MCF 10A (cell line): ENCODE measurements at regions not wholly inside any gene's neighbourhood (a gene's known extent, or its start where the extent isn't known, plus 50 kb on each side); places are given as distances from the start of the nearest gene placed in this dataset.

Experiments used
- BruUV-seq: library from RNA; stranded (reverse); fragments of 400-500 nt; replicated peaks from 2 replicates; lab custom pipeline; 2021; lab: Mats Ljungman, UMichigan
- CTCF ChIA-PET: fragments of 300-600 bp; sonication (Branson Sonifier 250); formaldehyde crosslinking; extraction: SDS; loops from one replicate; lab custom pipeline; 2021; ENCODE audit warnings: antibody characterized with exemption, inconsistent platforms; lab: Yijun Ruan, JAX
- POLR2A ChIA-PET: fragments of 300-600, 350-650 bp; sonication (Branson Sonifier 250); formaldehyde crosslinking; extraction: SDS; loops from one replicate; lab custom pipeline; 2020; ENCODE audit warnings: antibody characterized with exemption, inconsistent platforms; lab: Yijun Ruan, JAX
- DNase-seq: peaks from one replicate; pipeline ENCODE4 v3.0.0-alpha.2; 2018; ENCODE audit not compliant: unreplicated experiment
- H3K27ac Mint-ChIP-seq: one replicate; pipeline ENCODE4 v1.8.0; 2022; ENCODE audit warnings: mild to moderate bottlenecking, low read depth, mixed read lengths; ENCODE audit not compliant: unreplicated experiment
- H3K27me3 Mint-ChIP-seq: one replicate; pipeline ENCODE4 v1.8.0; 2022; ENCODE audit warnings: mixed read lengths; ENCODE audit not compliant: insufficient read depth, unreplicated experiment
- H3K36me3 Mint-ChIP-seq: one replicate; pipeline ENCODE4 v1.8.0; 2022; ENCODE audit warnings: mild to moderate bottlenecking, moderate library complexity, mixed read lengths; ENCODE audit not compliant: insufficient read depth, unreplicated experiment
- H3K4me1 Mint-ChIP-seq: one replicate; pipeline ENCODE4 v1.8.0; 2022; ENCODE audit warnings: mixed read lengths; ENCODE audit not compliant: insufficient read depth, unreplicated experiment
- H3K4me3 Mint-ChIP-seq: one replicate; pipeline ENCODE4 v1.8.0; 2022; ENCODE audit warnings: mild to moderate bottlenecking, moderate library complexity, mixed read lengths; ENCODE audit not compliant: unreplicated experiment
- H3K9me3 Mint-ChIP-seq: one replicate; pipeline ENCODE4 v1.8.0; 2022; ENCODE audit warnings: mixed read lengths; ENCODE audit not compliant: unreplicated experiment
- CTCF ChIP-seq: fragments of 200-600 bp; IDR thresholded peaks from one replicate; pipeline ENCODE4 v1.8.0; 2022; ENCODE audit warnings: antibody characterized with exemption, mild to moderate bottlenecking; ENCODE audit not compliant: unreplicated experiment
- intact Hi-C: fragments of 100-400 bp; cut with micrococcal nuclease; formaldehyde crosslinking; loops from 2 replicates; pipeline ENCODE4 v1.14.1; 2022

- H3K27me3 Mint-ChIP-seq, result no peaks in the 10 kb centered on the region
- no peak for TF ChIP-seq CTCF
- no peaks in the 10 kb centered on the region for H3K36me3 Mint-ChIP-seq
- intact Hi-C loops, result no loop called here
- no TSS peak for BruUV-seq
- no peaks in the 10 kb centered on the region for H3K4me1 Mint-ChIP-seq
- CTCF ChIA-PET, result no interaction called here
- H3K9me3 Mint-ChIP-seq, result no peaks in the 10 kb centered on the region
- no peak overlapping the region for H3K4me3 Mint-ChIP-seq
- DNase-seq, result no peak
- POLR2A ChIA-PET, result no interaction called here
- H3K27ac Mint-ChIP-seq, result no peak overlapping the region
Observed at GRCh38 chr10:9994131-9994530, 1023.5 kb upstream of the CELF2 start.

- intact Hi-C loops, result no loop called here
- H3K4me1 Mint-ChIP-seq, result no peaks in the 10 kb centered on the region
- no peaks in the 10 kb centered on the region for H3K36me3 Mint-ChIP-seq
- H3K9me3 Mint-ChIP-seq, result no peaks in the 10 kb centered on the region
- H3K27ac Mint-ChIP-seq, result no peak overlapping the region
- no peak for DNase-seq
- BruUV-seq, result no TSS peak
- POLR2A ChIA-PET, result interaction anchor here (0.6 kb wide), 1 partner anchor 11 kb away, joined by 4 read pairs; no protein-coding TSS in a partner anchor
- CTCF ChIA-PET, result interaction anchor here (0.6 kb wide), 1 partner anchor 11 kb away, joined by 3 read pairs; no protein-coding TSS in a partner anchor
- H3K4me3 Mint-ChIP-seq, result no peak overlapping the region
- no peak for TF ChIP-seq CTCF
- H3K27me3 Mint-ChIP-seq, result no peaks in the 10 kb centered on the region
Observed at GRCh38 chr10:9999627-10000026, 1018.0 kb upstream of the CELF2 start.

- POLR2A ChIA-PET, result interaction anchor here (0.6 to 1.1 kb wide), 2 partner anchors 27 to 752 kb away, joined by 3 read pairs; no protein-coding TSS in a partner anchor
- Mint-ChIP-seq H3K36me3 (no peaks in the 10 kb centered on the region), H3K9me3 (no peaks in the 10 kb centered on the region), H3K27ac (no peak overlapping the region), H3K4me1 (peaks cover 11% of the 10 kb centered on the region), H3K27me3 (no peaks in the 10 kb centered on the region), H3K4me3 (no peak overlapping the region)
- intact Hi-C loops, result no loop called here
- no TSS peak for BruUV-seq
- CTCF ChIA-PET, result interaction anchor here (1.2 kb wide), 1 partner anchor 488 kb away, joined by 3 read pairs; no protein-coding TSS in a partner anchor
- peak; percentile 58 for DNase-seq
- no peak for TF ChIP-seq CTCF
Observed at GRCh38 chr10:10007957-10008356, 1009.7 kb upstream of the CELF2 start.

GRCh38 chr10:10010397-10010796 lies 1007.3 kb upstream of the CELF2 start:
- ChIA-PET POLR2A (no interaction called here), CTCF (interaction anchor here (0.7 kb wide), 1 partner anchor 10 kb away, joined by 3 read pairs; no protein-coding TSS in a partner anchor)
- Mint-ChIP-seq H3K27ac (no peak overlapping the region), H3K4me3 (no peak overlapping the region), H3K36me3 (no peaks in the 10 kb centered on the region), H3K27me3 (no peaks in the 10 kb centered on the region), H3K4me1 (peaks cover 11% of the 10 kb centered on the region), H3K9me3 (no peaks in the 10 kb centered on the region)
- no TSS peak for BruUV-seq
- no peak for TF ChIP-seq CTCF
- intact Hi-C loops, result no loop called here
- DNase-seq, result no peak
